Activated CD4-positive, alpha-beta T cell treated with anti-CD3 and anti-CD28 coated beads, Interleukin-2, amount 50 U/mL, for 16 hours (primary cell): ENCODE measurements at regions not wholly inside any gene's neighbourhood (a gene's known extent, or its start where the extent isn't known, plus 50 kb on each side); places are given as distances from the start of the nearest gene placed in this dataset.

Experiments
- DNase-seq: peaks from one replicate; pipeline ENCODE4 v3.0.0-alpha.2; 2020

DNA sequence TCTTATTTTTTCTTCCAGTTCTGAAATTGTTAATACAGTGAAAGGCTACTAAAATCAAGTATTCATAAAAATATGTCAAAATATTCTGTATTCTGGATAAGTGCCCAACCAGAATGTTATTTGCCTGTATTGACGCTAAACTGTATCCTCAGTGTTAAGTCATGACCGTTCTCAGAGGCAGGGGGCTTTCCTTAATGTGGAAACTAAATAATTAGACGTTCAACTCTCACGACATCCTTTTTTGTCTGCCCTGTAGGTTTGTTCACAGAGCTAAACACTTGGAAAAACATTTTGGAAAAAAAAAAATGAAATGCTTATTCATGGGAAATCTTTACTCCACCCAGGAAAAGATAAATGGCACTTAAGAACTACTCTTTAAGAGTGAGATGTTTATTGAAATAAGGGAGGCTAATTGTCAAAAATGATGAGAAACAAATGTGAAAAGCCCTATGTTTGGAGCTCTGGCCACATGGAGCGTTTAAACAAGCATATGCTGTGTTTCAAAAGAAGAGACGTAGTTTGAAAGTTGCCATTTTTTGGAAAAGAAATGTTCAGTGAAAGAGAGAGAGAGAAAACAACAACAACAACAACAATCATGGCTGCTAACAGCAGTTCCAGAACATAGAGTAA lies 453.1 kb upstream of the MARCKS start:
- DNase-seq: no peak

DNA sequence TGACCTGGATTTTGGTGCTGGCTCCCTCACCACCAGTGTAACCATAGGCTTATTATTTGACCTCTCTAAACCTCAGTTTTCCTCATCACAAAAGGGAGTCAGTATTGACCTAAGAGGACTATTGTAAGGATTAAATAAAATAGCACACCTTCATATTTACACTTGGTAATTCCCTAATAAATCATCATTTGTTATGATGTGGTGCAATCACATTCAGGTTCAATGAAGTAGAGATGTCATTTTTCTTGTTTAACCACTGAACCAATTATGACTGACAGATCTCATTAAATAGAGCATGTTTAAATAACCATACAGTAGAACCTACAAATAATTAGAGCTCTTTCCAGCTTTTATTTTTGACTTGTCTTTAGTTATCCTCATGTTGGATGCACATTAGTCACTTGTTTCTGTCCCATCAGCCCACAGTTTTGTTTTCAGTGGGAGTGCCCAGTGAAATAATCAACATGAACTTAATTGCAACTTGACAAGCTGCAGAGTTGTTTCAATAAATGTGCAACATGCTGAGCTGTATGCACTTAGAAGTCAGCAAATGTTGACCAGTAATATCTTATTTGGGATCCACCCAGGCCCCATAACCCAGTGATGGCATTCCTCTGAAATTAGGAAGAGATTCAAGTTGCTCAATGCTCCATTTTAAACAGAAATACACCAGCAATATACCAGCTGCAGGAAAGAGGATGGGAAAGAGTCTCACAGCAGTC lies 451.7 kb upstream of the MARCKS start:
- DNase-seq: no peak

DNA sequence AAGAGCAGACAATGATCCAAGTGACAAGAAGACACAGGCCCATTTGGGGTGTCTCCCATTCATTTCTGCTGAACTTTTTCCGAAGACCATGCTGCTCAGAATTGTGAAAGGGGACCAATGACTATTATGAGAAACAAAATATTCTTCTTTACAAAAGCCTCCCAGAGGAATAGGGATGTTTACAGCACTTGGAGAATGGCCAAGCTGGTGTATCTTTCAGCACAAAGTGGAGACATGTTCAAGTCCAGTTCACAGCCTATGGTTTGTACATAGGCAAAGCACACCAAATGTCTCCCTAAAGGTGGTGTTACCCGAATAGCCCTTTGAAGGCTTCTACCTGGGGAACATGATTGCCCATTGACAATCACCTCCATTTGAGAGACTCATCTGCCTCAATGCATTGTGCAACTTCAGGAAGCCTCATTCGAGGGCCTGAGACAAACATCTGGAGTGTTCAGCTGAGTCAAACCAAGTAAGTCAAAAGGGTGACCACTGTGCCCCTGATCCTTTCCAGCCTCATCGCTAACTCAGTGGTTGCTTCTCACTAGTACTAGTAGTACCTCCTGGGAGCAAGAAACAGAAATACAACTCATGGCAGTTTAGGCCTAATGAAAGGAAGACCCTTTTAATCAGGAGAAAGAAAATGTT lies 451.0 kb upstream of the MARCKS start:
- DNase-seq: no peak

DNA sequence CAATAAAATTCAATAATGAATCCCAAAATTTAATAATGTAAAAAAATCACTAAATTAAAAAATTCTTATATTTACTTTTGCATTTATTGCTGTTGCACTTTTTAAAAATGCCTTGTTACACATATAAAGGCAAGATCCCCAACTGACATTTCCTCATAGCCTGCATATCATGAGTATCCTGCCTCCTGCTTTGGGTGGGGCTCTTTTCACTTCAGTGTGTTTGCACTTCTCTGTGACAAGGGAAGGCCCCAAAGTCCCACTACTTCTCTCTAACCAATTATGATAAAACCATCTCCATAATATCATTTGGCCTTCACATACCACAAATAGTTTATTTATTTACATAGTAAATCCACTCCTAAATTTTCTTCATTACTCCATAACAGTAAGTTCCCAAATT lies 446.1 kb upstream of the MARCKS start:
- DNase-seq: no peak

GRCh38 chr6:113412589-113413357 lies 444.4 kb upstream of the MARCKS start:
- DNase-seq: no peak

DNA sequence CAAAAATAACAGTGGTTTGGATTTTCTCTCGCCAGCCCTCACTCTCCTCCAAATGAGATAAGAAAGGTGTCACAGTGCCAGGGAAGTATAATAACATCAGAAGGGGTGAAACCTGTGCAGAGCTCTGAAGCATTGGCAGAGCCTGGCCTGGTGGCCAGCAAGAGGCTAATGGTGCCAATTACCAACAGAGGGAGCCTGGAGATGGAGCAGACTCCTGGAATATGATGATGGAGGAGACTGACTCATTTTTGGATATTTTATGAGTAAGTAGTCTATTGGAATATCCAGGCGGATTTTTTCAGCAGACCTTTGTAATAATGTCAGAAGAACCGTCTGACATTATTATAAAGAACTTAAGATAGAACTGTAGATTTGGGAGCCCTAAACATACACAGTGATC lies 442.6 kb upstream of the MARCKS start:
- no peak for DNase-seq

DNA sequence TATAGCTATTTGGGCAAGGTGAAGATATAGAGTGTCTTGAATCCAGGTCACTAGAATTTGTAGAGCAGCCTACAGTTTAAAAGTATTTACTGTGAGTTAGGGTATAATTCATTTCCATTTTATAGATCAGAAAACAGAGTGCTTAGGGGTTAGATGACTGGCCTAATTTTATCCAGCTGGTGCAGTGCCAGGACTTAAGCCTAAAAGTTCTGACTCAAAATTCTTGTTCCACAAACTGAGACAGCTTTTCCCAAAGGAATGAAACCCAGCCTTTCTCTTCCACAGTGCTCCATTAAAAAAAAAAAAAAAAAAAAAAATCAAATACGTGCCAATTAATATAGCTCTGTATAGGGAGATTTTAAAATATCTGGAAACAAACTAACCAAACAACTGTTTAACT lies 441.0 kb upstream of the MARCKS start:
- no peak for DNase-seq

DNA sequence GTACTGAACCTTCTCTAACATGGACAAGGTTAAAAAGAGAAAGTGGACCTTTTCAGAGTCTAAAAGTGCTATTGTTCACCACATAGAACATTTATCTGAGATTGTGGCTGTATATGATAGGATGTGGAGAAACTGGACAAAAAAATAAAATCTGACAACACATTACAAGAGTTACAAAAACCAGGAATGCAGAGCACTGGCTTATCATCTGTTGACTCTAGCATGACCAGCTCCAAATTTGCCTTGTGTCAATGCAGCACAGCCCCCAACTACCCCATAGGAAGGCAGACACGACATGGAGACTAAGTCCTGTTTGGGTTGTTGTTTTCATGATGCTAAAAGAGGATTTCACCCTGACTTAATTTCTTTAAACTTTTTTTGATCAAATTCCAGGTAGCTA lies 436.9 kb upstream of the MARCKS start:
- no peak for DNase-seq

- DNase-seq: no peak
Measured at GRCh38 chr6:113421997-113422396, 435.1 kb upstream of the MARCKS start.

DNA sequence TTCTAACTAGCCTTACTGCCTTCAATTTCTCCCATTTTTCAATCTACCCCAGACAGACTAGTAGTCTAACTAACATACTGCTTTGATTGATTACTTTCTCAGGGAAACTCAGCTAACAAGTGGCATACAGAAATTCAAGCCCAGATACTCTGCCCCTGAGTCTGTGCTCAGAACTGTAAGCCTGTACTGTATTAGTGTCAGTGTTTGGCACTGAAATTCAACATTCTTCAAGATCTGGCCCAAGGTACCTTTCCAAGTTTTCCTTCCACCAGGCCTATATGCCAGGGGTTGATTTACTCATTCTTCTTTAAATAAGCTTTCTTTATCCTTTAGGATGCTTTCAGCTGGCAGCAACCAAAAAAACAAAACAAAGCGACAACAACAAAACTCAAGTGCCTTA lies 433.2 kb upstream of the MARCKS start:
- DNase-seq: no peak

DNA sequence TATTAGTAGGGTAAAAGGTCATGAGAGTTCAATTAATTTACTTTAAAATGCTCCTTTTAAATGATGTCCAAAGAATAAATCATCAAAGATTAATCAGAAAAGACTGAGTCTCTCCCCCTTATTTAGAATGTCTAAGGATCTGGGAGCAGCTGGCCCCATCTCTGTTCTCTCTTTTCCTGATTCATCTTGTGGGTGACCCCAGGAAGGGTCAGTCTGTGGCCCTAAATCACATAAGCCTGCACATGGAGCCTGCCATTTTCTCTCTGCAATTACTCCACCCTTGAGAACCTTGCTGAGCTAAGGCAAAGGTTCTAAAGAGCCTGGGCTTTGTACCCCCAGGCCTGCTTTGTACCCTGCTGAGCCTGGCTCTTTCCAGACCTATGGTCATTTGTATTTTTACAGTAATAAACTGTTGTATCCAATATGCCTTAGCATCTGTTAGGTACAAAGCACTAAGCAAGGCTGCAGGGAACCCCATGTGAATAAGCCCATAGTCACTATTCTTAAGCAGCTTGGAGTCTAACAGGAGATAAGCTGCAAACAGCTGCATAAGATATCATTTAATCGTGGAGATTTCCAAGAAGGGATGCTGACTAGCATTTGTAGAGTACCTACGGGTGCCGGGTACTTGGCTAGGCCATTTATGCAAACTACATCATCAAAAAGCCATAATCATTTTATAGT lies 431.0 kb upstream of the MARCKS start:
- no peak for DNase-seq

DNA sequence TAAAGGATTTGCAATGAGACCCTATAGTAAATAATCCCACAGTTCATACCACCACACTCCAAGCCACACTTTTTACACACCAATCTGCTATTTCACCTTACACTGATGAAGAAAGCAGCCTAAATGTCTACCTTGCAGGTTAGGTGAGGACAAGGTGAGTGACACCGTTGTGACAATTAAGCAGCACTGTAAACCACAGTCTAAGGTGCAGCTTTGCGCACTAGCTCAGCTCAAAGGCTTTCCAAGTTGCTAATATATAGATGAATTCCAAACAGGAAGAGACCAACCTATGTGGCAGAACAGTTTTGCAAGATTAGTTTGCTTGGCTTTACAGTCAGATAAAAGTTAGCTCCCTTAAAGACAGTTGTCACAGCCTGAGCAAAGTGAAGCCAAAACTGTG lies 429.5 kb upstream of the MARCKS start:
- no peak for DNase-seq

DNA sequence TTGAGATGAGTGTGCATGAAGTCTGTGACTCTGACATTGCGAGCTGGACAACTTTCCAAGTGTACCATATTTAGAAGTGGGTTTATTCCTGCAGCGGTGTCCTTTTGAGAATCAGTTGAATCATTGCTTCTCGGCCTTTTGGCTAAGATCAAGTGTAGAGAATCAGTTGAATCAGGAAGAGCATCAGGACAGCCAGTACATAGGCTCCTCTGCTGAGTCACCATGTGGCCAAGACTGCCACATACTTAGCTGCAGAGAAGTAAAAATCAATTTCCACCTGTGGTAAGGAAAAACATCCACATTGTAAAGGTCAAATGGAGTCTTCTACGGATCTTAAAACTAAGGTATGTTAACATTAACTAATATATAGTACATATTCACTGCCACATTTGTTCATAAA lies 428.4 kb upstream of the MARCKS start:
- no peak for DNase-seq

GRCh38 chr6:113432521-113433334 lies 424.4 kb upstream of the MARCKS start:
- no peak for DNase-seq

DNA sequence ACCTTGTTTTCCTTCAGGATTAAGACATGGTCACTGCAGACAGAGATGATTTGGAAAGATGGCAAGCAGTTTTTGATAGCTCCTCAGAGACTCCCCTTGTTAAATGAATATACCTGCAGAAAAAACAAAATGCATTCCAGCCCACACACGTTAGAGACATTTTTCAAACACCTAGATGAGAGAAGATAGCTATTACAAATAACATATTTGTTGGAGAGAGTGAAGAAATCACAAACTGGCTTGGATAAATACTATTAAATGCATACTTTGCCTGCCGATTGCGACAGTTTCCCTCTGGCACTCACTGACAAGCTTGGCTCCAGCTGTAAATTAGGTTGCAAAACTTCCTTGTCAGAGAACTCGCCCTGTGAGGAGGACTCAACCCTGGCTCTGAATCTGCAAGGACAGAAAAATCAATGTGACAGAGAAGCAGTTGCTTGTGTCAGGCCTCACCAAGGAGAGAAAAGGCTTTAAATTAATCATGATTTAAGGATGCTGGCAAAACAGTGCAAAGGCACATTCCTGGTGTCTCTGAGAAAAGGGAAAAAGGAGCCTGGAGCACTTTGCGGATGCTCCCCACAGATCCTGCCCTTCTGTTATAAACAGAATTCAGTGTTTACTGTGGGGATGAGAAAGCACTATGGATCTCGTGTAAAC lies 423.7 kb upstream of the MARCKS start:
- no peak for DNase-seq

GRCh38 chr6:113434641-113435040 lies 422.5 kb upstream of the MARCKS start:
- no peak for DNase-seq

GRCh38 chr6:113437566-113437965 lies 419.6 kb upstream of the MARCKS start:
- DNase-seq: no peak

- DNase-seq: no peak
Measured at GRCh38 chr6:113439866-113440265, 417.3 kb upstream of the MARCKS start.

DNA sequence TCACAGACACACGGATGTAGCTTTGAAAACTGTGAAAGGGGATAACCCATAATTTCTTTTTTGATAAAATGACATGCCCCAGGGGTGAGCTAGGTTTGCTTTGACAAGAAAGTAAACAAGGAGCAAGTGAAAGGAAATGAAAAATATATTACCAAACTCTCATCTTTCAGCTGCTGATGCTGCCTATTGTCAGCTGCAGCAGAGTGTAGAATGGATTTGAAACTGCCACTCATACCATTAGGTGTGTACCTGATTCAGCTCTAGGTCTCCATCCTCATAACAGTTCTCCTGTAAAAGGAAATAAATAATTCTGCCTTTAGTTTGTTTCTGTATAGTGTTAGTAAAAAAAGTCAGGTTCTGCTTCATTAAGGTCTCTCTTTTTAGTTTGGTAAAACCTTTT lies 415.1 kb upstream of the MARCKS start:
- no peak for DNase-seq

GRCh38 chr6:113445201-113445600 lies 411.9 kb upstream of the MARCKS start:
- DNase-seq: no peak

DNA sequence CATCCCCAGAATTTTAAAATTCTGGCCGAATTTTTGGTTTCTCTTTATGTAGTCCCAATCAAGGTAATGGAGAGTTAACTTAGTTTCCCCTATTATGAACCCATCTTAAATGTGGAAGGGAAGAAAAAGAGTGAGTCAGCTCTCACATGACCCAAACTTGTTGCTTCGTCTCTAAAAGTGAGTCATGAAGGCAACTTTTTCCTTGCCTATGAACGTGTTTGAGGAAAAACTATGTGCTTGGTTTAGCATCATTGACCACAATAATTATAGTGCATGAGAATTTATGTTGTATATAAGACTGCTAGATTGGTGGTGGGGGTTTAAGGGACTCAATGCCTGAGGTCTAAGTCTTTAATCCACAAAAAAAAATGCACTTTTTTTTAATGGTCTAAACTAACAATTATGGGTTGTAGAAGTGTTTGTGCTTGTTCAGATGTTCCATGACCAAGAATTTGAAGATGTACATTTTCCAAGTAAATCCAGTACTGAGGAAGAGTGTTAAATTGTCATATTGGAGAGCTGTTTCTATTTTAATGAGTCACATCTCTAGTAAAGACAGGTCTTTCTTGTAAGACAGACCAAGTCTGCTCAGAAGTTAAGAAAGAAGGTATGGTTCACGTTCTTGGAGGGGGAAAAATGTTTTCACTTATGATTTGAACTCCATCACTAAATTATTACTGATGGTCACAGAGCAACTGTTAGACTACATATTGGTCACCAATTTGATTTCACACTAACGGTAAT lies 409.9 kb upstream of the MARCKS start:
- peak; percentile 10 for DNase-seq
